Endothelial cell (in vitro differentiated cells): ENCODE measurements at regions not wholly inside any gene's neighbourhood (a gene's known extent, or its start where the extent isn't known, plus 50 kb on each side); places are given as distances from the start of the nearest gene placed in this dataset.
"Not testable (repeated sequence)": the region's sequence is repeated elsewhere in the genome, so short reads cannot be mapped to it uniquely, and the experiment has no call there.

Experiments
- DNase-seq: peaks from one replicate; pipeline ENCODE4 v3.0.0; 2021; ENCODE audit warnings: low spot score
- H3K27ac Mint-ChIP-seq: one replicate; pipeline ENCODE4 v1.8.0; 2021; ENCODE audit warnings: mixed read lengths, inconsistent platforms; ENCODE audit not compliant: unreplicated experiment
- H3K27me3 Mint-ChIP-seq: one replicate; pipeline ENCODE4 v1.8.0; 2021; ENCODE audit warnings: mild to moderate bottlenecking, moderate library complexity, mixed read lengths, inconsistent platforms; ENCODE audit not compliant: unreplicated experiment
- H3K36me3 Mint-ChIP-seq: one replicate; pipeline ENCODE4 v1.8.0; 2021; ENCODE audit warnings: mild to moderate bottlenecking, low read depth, mixed read lengths, inconsistent platforms; ENCODE audit not compliant: unreplicated experiment
- H3K4me1 Mint-ChIP-seq: one replicate; pipeline ENCODE4 v1.8.0; 2021; ENCODE audit warnings: mild to moderate bottlenecking, mixed read lengths, inconsistent platforms; ENCODE audit not compliant: unreplicated experiment
- H3K4me3 Mint-ChIP-seq: one replicate; pipeline ENCODE4 v1.8.0; 2021; ENCODE audit warnings: mild to moderate bottlenecking, mixed read lengths, inconsistent platforms; ENCODE audit not compliant: unreplicated experiment
- H3K9me3 Mint-ChIP-seq: one replicate; pipeline ENCODE4 v1.8.0; 2021; ENCODE audit warnings: mixed read lengths, inconsistent platforms; ENCODE audit not compliant: unreplicated experiment
- TF ChIP-seq, protein P1 (sequence below): fragments of 200-600 bp; sonication (generic); IDR thresholded peaks from one replicate; pipeline ENCODE4 v1.5.0; 2021; ENCODE audit warnings: antibody characterized with exemption; ENCODE audit not compliant: unreplicated experiment

- DNase-seq: no peak
- no peaks in the 10 kb centered on the region for H3K36me3 Mint-ChIP-seq
- H3K4me1 Mint-ChIP-seq: no peaks in the 10 kb centered on the region
- H3K27ac Mint-ChIP-seq: no peak overlapping the region
- H3K4me3 Mint-ChIP-seq: no peak overlapping the region
- H3K9me3 Mint-ChIP-seq: no peaks in the 10 kb centered on the region
- no peaks in the 10 kb centered on the region for H3K27me3 Mint-ChIP-seq
- TF ChIP-seq, protein P1, sequence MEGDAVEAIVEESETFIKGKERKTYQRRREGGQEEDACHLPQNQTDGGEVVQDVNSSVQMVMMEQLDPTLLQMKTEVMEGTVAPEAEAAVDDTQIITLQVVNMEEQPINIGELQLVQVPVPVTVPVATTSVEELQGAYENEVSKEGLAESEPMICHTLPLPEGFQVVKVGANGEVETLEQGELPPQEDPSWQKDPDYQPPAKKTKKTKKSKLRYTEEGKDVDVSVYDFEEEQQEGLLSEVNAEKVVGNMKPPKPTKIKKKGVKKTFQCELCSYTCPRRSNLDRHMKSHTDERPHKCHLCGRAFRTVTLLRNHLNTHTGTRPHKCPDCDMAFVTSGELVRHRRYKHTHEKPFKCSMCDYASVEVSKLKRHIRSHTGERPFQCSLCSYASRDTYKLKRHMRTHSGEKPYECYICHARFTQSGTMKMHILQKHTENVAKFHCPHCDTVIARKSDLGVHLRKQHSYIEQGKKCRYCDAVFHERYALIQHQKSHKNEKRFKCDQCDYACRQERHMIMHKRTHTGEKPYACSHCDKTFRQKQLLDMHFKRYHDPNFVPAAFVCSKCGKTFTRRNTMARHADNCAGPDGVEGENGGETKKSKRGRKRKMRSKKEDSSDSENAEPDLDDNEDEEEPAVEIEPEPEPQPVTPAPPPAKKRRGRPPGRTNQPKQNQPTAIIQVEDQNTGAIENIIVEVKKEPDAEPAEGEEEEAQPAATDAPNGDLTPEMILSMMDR: no peak
Observed at GRCh38 chr7:113279256-113279655, 160.9 kb upstream of the SMIM30 start.

GRCh38 chr7:113270790-113271189 is 152.4 kb upstream of the SMIM30 start:
- Mint-ChIP-seq H3K4me1 (no peaks in the 10 kb centered on the region), H3K27ac (no peak overlapping the region)

GRCh38 chr7:113269592-113269991 is 151.2 kb upstream of the SMIM30 start:
- not testable (repeated sequence) for H3K27ac Mint-ChIP-seq, DNase-seq, H3K36me3 Mint-ChIP-seq, H3K4me1 Mint-ChIP-seq, H3K9me3 Mint-ChIP-seq, H3K27me3 Mint-ChIP-seq, H3K4me3 Mint-ChIP-seq

More at GRCh38 chr7:113270790-113271189, 152.4 kb upstream of the SMIM30 start:
- no peak for DNase-seq
- H3K9me3 Mint-ChIP-seq: peaks cover 7% of the 10 kb centered on the region
- H3K27me3 Mint-ChIP-seq: peaks cover 1% of the 10 kb centered on the region
- H3K4me3 Mint-ChIP-seq: no peak overlapping the region
- H3K36me3 Mint-ChIP-seq: no peaks in the 10 kb centered on the region
- TF ChIP-seq, protein P1: no peak

DNA sequence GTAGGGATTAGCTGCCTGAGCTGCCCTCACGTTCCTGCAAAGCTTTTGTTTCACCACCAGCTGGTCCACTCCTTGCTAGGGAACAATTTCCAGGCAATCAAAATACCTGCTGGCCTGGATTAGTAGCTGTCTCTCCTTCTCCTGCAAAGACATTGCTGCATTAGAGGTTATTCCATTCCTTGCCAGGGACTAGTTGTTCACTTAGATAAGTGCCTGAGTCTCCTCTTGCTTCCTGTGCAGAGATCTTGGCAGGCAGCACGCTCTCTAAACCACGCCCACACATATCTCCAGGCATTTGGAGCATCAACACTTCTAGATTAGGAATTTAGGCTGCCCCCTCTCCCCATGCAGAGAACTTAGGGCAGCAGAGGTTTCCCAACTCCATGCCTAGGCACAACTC is 150.4 kb upstream of the SMIM30 start:
- Mint-ChIP-seq H3K4me3 (no peak overlapping the region), H3K4me1 (no peaks in the 10 kb centered on the region), H3K27ac (no peak overlapping the region), H3K36me3 (peaks cover 2% of the 10 kb centered on the region), H3K9me3 (peaks cover 7% of the 10 kb centered on the region), H3K27me3 (peaks cover 1% of the 10 kb centered on the region)
- TF ChIP-seq, protein P1: no peak
- no peak for DNase-seq

DNA sequence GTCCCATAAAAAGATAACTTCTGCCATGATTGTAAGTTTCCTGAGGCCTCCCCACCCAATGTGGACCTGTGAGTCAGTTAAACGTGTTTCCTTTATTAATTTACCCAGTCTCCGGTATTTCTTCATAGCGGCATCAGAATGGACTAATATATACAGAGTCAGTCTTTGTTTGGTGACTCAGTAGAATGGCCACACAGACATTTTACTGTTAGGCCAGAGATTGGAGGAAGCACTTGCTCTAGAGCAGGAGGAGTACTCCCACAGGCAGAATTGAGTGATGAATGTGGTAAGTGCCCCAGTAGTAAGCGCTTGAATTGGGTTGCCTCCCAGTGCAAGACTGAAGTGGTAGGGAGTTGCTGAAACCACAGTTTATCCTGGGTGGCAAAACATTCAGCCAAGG is 149.5 kb upstream of the SMIM30 start:
- peaks cover 3% of the 10 kb centered on the region for H3K36me3 Mint-ChIP-seq
- no peak for DNase-seq
- no peak overlapping the region for H3K4me3 Mint-ChIP-seq
- TF ChIP-seq, protein P1: no peak
- H3K27me3 Mint-ChIP-seq: peaks cover 2% of the 10 kb centered on the region
- no peak overlapping the region for H3K27ac Mint-ChIP-seq
- peaks cover 7% of the 10 kb centered on the region for H3K9me3 Mint-ChIP-seq
- no peaks in the 10 kb centered on the region for H3K4me1 Mint-ChIP-seq

- Mint-ChIP-seq H3K27me3 (peaks cover 2% of the 10 kb centered on the region), H3K27ac (no peak overlapping the region), H3K4me3 (no peak overlapping the region), H3K4me1 (no peaks in the 10 kb centered on the region), H3K9me3 (peaks cover 7% of the 10 kb centered on the region), H3K36me3 (peaks cover 3% of the 10 kb centered on the region)
- TF ChIP-seq, protein P1: no peak
- DNase-seq: no peak
Observed at GRCh38 chr7:113267271-113267670, 148.9 kb upstream of the SMIM30 start.
